Anterior cingulate cortex (tissue), 58 donors: ENCODE measurements at regions not wholly inside any gene's neighbourhood (a gene's known extent, or its start where the extent isn't known, plus 50 kb on each side); places are given as distances from the start of the nearest gene placed in this dataset.

Source experiments
- DNase-seq, 58 donors: peaks; one replicate each; lab custom pipeline; 2025; lab: John Stamatoyannopoulos, UW

GRCh38 chr6:106918115-106918514, 56.4 kb downstream of the CD24 start:
- DNase-seq = no peak

- no peak for DNase-seq
These were observed 57.6 kb downstream of the CD24 start for GRCh38 chr6:106916891-106917290.

- no peak for DNase-seq
These were observed 60.8 kb downstream of the CD24 start for GRCh38 chr6:106913676-106914280.

GRCh38 chr6:106913111-106913510, 61.4 kb downstream of the CD24 start:
- no peak for DNase-seq

GRCh38 chr6:106912091-106912490, 62.4 kb downstream of the CD24 start:
- DNase-seq = no peak

GRCh38 chr6:106910999-106911949, 63.3 kb downstream of the CD24 start:
- no peak for DNase-seq

- DNase-seq = no peak
These were observed 66.1 kb downstream of the CD24 start for GRCh38 chr6:106908386-106908840.

- no peak for DNase-seq
These were observed 66.8 kb downstream of the CD24 start for GRCh38 chr6:106907754-106908153.

GRCh38 chr6:106906232-106906631, 68.3 kb downstream of the CD24 start:
- no peak for DNase-seq

- no peak for DNase-seq
These were observed 71.2 kb downstream of the CD24 start for GRCh38 chr6:106903299-106903698.

GRCh38 chr6:106901062-106901461, 73.5 kb downstream of the CD24 start:
- DNase-seq = no peak

- DNase-seq = no peak
These were observed 74.8 kb downstream of the CD24 start for GRCh38 chr6:106899697-106900096.

GRCh38 chr6:106897580-106897979, 76.9 kb downstream of the CD24 start:
- DNase-seq = no peak

GRCh38 chr6:106895703-106896040, 78.9 kb downstream of the CD24 start:
- DNase-seq = no peak

- no peak for DNase-seq
These were observed 79.4 kb downstream of the CD24 start for GRCh38 chr6:106894978-106895702.

GRCh38 chr6:106892186-106892585, 82.3 kb downstream of the CD24 start:
- no peak for DNase-seq

GRCh38 chr6:106890447-106890846, 84.1 kb downstream of the CD24 start:
- no peak for DNase-seq

- DNase-seq = no peak
These were observed 84.8 kb downstream of the CD24 start for GRCh38 chr6:106889692-106890091.

- no peak for DNase-seq
These were observed 87.4 kb downstream of the CD24 start for GRCh38 chr6:106886922-106887797.
